HCT116 (cell line): ENCODE measurements at regions not wholly inside any gene's neighbourhood (a gene's known extent, or its start where the extent isn't known, plus 50 kb on each side); places are given as distances from the start of the nearest gene placed in this dataset.

Source experiments
- CEBPB ChIP-seq: IDR thresholded peaks from 2 replicates; pipeline ENCODE4 v1.6.1; 2012; ENCODE audit warnings: low read depth
- CTCF ChIP-seq, 3 experiments: fragments of 200-600 bp in 1 of 3; sonication (generic) in 1 of 3; IDR thresholded peaks in 2 of 3; conservative IDR thresholded peaks in 1 of 3; 2 replicates each; pipeline ENCODE4 v1.5.1; 2012 to 2017; ENCODE audit warnings: low read depth in 2 of 3, low read length in 2 of 3, antibody characterized with exemption in 1 of 3, borderline replicate concordance in 1 of 3, control low read depth in 1 of 3, mild to moderate bottlenecking in 1 of 3, mixed read lengths in 1 of 3, mixed run types in 1 of 3, moderate library complexity in 1 of 3; ENCODE audit not compliant: insufficient read depth in 1 of 3
- EZH2 ChIP-seq: fragments of 200-600 bp; sonication (generic); IDR thresholded peaks from 2 replicates; pipeline ENCODE4 v1.6.1; 2017; ENCODE audit warnings: antibody characterized with exemption, mixed run types
- EZH2phosphoT487 ChIP-seq: fragments of 200-600 bp; IDR thresholded peaks from 2 replicates; pipeline ENCODE4 v1.6.1; 2018; ENCODE audit warnings: antibody characterized with exemption, borderline replicate concordance
- POLR2A ChIP-seq: IDR thresholded peaks from 2 replicates; pipeline ENCODE4 v1.7.0; 2011; ENCODE audit warnings: borderline replicate concordance; ENCODE audit not compliant: insufficient read depth, insufficient read length; ENCODE audit errors: extremely low read depth
- POLR2AphosphoS5 ChIP-seq: IDR thresholded peaks from 2 replicates; pipeline ENCODE4 v1.6.1; 2011; ENCODE audit warnings: mild to moderate bottlenecking, low read depth, low read length, moderate library complexity
- RAD21 ChIP-seq: IDR thresholded peaks from 2 replicates; pipeline ENCODE4 v1.6.1; 2012; ENCODE audit warnings: low read depth, mild to moderate bottlenecking
- TCF7L2 ChIP-seq: IDR thresholded peaks from 2 replicates; pipeline ENCODE4 v1.7.0; 2011; ENCODE audit warnings: borderline replicate concordance, inconsistent platforms; ENCODE audit not compliant: insufficient read depth, insufficient read length; ENCODE audit errors: extremely low read depth
- YY1 ChIP-seq: IDR thresholded peaks from 2 replicates; pipeline ENCODE4 v1.6.1; 2011; ENCODE audit warnings: low read length, low read depth, moderate library complexity, mild to moderate bottlenecking; ENCODE audit not compliant: insufficient replicate concordance; ENCODE audit errors: extremely low read depth
- ZBTB33 ChIP-seq: IDR thresholded peaks from 2 replicates; pipeline ENCODE4 v1.6.1; 2011; ENCODE audit warnings: mild to moderate bottlenecking, low read length, moderate library complexity; ENCODE audit not compliant: insufficient replicate concordance; ENCODE audit errors: extremely low read depth
- ZNF274 ChIP-seq: fragments of 200-500 bp; sonication (Bioruptor generic); IDR thresholded peaks from 2 replicates; pipeline ENCODE4 v1.6.1; 2014; ENCODE audit warnings: mild to moderate bottlenecking, low read depth, low read length, inconsistent platforms
- TF ChIP-seq, protein P1 (sequence below): IDR thresholded peaks from 2 replicates; pipeline ENCODE4 v1.6.1; 2012
- TF ChIP-seq, protein P2 (sequence below): IDR thresholded peaks from 2 replicates; pipeline ENCODE4 v1.6.1; 2012; ENCODE audit warnings: low read depth

- TF ChIP-seq CTCF (IDR thresholded peaks at IDR 0.05 in 2 of 3, conservative IDR thresholded peaks at IDR 0.05 in 1 of 3; ENCODE audit: borderline replicate concordance in 1 of 3, insufficient read depth in 1 of 3, low read depth in 2 of 3, low read length in 2 of 3) (no peak), ZBTB33 (no peak), RAD21 (no peak), POLR2AphosphoS5 (no peak), YY1 (no peak), CEBPB (no peak), EZH2phosphoT487 (no peak), TCF7L2 (no peak), POLR2A (no peak), EZH2 (no peak), ZNF274 (no peak)
- TF ChIP-seq, protein P1, sequence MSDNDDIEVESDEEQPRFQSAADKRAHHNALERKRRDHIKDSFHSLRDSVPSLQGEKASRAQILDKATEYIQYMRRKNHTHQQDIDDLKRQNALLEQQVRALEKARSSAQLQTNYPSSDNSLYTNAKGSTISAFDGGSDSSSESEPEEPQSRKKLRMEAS: no peak
- TF ChIP-seq, protein P2, sequence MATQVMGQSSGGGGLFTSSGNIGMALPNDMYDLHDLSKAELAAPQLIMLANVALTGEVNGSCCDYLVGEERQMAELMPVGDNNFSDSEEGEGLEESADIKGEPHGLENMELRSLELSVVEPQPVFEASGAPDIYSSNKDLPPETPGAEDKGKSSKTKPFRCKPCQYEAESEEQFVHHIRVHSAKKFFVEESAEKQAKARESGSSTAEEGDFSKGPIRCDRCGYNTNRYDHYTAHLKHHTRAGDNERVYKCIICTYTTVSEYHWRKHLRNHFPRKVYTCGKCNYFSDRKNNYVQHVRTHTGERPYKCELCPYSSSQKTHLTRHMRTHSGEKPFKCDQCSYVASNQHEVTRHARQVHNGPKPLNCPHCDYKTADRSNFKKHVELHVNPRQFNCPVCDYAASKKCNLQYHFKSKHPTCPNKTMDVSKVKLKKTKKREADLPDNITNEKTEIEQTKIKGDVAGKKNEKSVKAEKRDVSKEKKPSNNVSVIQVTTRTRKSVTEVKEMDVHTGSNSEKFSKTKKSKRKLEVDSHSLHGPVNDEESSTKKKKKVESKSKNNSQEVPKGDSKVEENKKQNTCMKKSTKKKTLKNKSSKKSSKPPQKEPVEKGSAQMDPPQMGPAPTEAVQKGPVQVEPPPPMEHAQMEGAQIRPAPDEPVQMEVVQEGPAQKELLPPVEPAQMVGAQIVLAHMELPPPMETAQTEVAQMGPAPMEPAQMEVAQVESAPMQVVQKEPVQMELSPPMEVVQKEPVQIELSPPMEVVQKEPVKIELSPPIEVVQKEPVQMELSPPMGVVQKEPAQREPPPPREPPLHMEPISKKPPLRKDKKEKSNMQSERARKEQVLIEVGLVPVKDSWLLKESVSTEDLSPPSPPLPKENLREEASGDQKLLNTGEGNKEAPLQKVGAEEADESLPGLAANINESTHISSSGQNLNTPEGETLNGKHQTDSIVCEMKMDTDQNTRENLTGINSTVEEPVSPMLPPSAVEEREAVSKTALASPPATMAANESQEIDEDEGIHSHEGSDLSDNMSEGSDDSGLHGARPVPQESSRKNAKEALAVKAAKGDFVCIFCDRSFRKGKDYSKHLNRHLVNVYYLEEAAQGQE: no peak
Observed at GRCh38 chr12:67042697-67043131, 226.4 kb upstream of the CAND1 start.
